GM12878 (cell line): ENCODE measurements at regions not wholly inside any gene's neighbourhood (a gene's known extent, or its start where the extent isn't known, plus 50 kb on each side); places are given as distances from the start of the nearest gene placed in this dataset.

Source experiments
- ATAC-seq: fragments of 200-7000 bp; cut with Tn5 transposase; 3 replicates; pipeline ENCODE4 v1.9.1; 2020; ENCODE audit warnings: mild to moderate bottlenecking, moderate library complexity
- BruUV-seq: library from RNA; stranded (reverse); fragments of 400-500 nt; replicated peaks from 2 replicates; lab custom pipeline; 2021; lab: Mats Ljungman, UMichigan
- CTCF ChIA-PET: fragments of 300-600 bp; sonication (Branson Sonifier 250); formaldehyde crosslinking; extraction: SDS; loops from one replicate; lab custom pipeline; 2021; ENCODE audit warnings: inconsistent platforms; lab: Yijun Ruan, JAX
- POLR2A ChIA-PET: fragments of 350-600 bp; formaldehyde crosslinking; extraction: SDS; loops from one replicate; lab custom pipeline; 2021; ENCODE audit warnings: inconsistent platforms; lab: Charles Lee
- RAD21 ChIA-PET: fragments of 300-600 bp; sonication (Branson Sonifier 250); formaldehyde crosslinking; loops from one replicate; lab custom pipeline; 2023; ENCODE audit warnings: antibody characterized with exemption; ENCODE audit not compliant: unreplicated experiment; lab: Charles Lee
- SMC1A ChIA-PET: fragments of 300-600 bp; sonication (Branson Sonifier 250); formaldehyde crosslinking; loops from one replicate; lab custom pipeline; 2023; ENCODE audit not compliant: unreplicated experiment, uncharacterized antibody; lab: Charles Lee
- DNase-seq: peaks from one replicate; pipeline ENCODE4 v3.0.0-alpha.2; 2011; ENCODE audit warnings: low read depth, low spot score
- FAIRE-seq: peaks from 3 replicates; lab custom pipeline; 2011; peaks lifted over from hg19 to GRCh38; lab: Jason Lieb, UNC
- H2AFZ ChIP-seq: 2 replicates; pipeline ENCODE4 v1.6.0; 2011; ENCODE audit warnings: low read depth, low read length, control low read depth; ENCODE audit not compliant: control insufficient read depth
- H3K27ac ChIP-seq: 2 replicates; pipeline ENCODE4 v1.5.1; 2011; ENCODE audit warnings: control low read depth; ENCODE audit not compliant: control insufficient read depth, insufficient read depth
- H3K27me3 ChIP-seq, 2 experiments: replicated peaks in 1 of 2; 2 replicates each; pipeline versions ENCODE4 v1.6.0 to v1.6.1; 2011; ENCODE audit warnings: low read length in 1 of 2; ENCODE audit not compliant: control insufficient read depth in 2 of 2, insufficient read depth in 2 of 2
- H3K36me3 ChIP-seq, 2 experiments: 2 replicates each; pipeline ENCODE4 v1.5.1; 2011; ENCODE audit warnings: low read length in 1 of 2; ENCODE audit not compliant: control insufficient read depth in 2 of 2, insufficient read depth in 2 of 2
- H3K4me1 ChIP-seq: 2 replicates; pipeline ENCODE4 v1.6.1; 2011; ENCODE audit warnings: mild to moderate bottlenecking, low read length, moderate library complexity, mixed read lengths; ENCODE audit not compliant: control insufficient read depth, insufficient read depth
- H3K4me2 ChIP-seq: 2 replicates; pipeline ENCODE4 v1.6.0; 2011; ENCODE audit warnings: control low read depth; ENCODE audit not compliant: control insufficient read depth, insufficient read depth
- H3K4me3 ChIP-seq: fragments of 200-600 bp; sonication (generic); 2 replicates; pipeline ENCODE4 v1.5.1; 2016
- H3K79me2 ChIP-seq: 2 replicates; pipeline ENCODE4 v1.6.0; 2011; ENCODE audit warnings: low read length; ENCODE audit not compliant: control insufficient read depth, insufficient read depth
- H3K9ac ChIP-seq: 2 replicates; pipeline ENCODE4 v1.8.0; 2011; ENCODE audit warnings: low read length, control low read depth, mixed read lengths; ENCODE audit not compliant: control insufficient read depth, insufficient read depth
- H3K9me3 ChIP-seq: replicated peaks from 3 replicates; pipeline ENCODE4 v1.5.1; 2011; ENCODE audit warnings: mild to moderate bottlenecking, low read length; ENCODE audit not compliant: control insufficient read depth, insufficient read depth
- H4K20me1 ChIP-seq: 2 replicates; pipeline ENCODE4 v1.6.0; 2011; ENCODE audit not compliant: control insufficient read depth, insufficient read depth
- CREB1 ChIP-seq: IDR thresholded peaks from 2 replicates; pipeline ENCODE4 v1.6.1; 2012; ENCODE audit warnings: low read depth, mild to moderate bottlenecking, inconsistent platforms
- IRF3 ChIP-seq: fragments of 450-650 bp; IDR thresholded peaks from 2 replicates; pipeline ENCODE4 v1.6.1; 2014; ENCODE audit warnings: mild to moderate bottlenecking
- JUND ChIP-seq: IDR thresholded peaks from 2 replicates; pipeline ENCODE4 v1.6.1; 2012; ENCODE audit warnings: low read depth, mild to moderate bottlenecking, low read length, improper control_type of control experiment, moderate library complexity
- PAX5 ChIP-seq: IDR thresholded peaks from 2 replicates; pipeline ENCODE4 v1.6.1; 2011; ENCODE audit warnings: low read depth, low read length, borderline replicate concordance
- RUNX3 ChIP-seq: IDR thresholded peaks from 2 replicates; pipeline ENCODE4 v1.6.1; 2012; ENCODE audit warnings: low read length, inconsistent platforms
- SP1 ChIP-seq: IDR thresholded peaks from one replicate; pipeline ENCODE4 v1.6.1; 2011; ENCODE audit warnings: low read depth, low read length
- SPI1 ChIP-seq: IDR thresholded peaks from 2 replicates; pipeline ENCODE4 v1.6.1; 2011; ENCODE audit warnings: low read depth, mild to moderate bottlenecking, low read length, moderate library complexity, borderline replicate concordance; ENCODE audit not compliant: insufficient read depth
- TCF12 ChIP-seq: IDR thresholded peaks from 2 replicates; pipeline ENCODE4 v1.6.1; 2011; ENCODE audit warnings: low read depth, mild to moderate bottlenecking, low read length
- USF1 ChIP-seq: IDR thresholded peaks from 2 replicates; pipeline ENCODE4 v1.6.1; 2011; ENCODE audit warnings: borderline replicate concordance, low read depth, mild to moderate bottlenecking, moderate library complexity, mixed read lengths, low read length; ENCODE audit not compliant: insufficient read depth; ENCODE audit errors: extremely low read length
- WGBS: methylation state at CpG from one replicate; pipeline ENCODE4 v1.1.6; 2016; ENCODE audit warnings: low lambda C conversion rate; ENCODE audit not compliant: insufficient replicate concordance, insufficient coverage; ENCODE audit errors: missing lambda C conversion rate; 5-methylcytosine and 5-hydroxymethylcytosine counted together
- in situ Hi-C: fragments of 300-500 bp; cut with MboI; formaldehyde crosslinking; loops from 9 replicates; pipeline ENCODE4 v1.14.3; 2018; ENCODE audit warnings: mixed read lengths
- intact Hi-C: fragments of 100-400 bp; cut with micrococcal nuclease; formaldehyde crosslinking; loops from one replicate; pipeline ENCODE4 v1.14.2; 2022; ENCODE audit not compliant: unreplicated experiment
- TF ChIP-seq, protein P1 (sequence below): fragments of 450-650 bp; formaldehyde crosslinking; IDR thresholded peaks from 2 replicates; pipeline ENCODE4 v1.5.0; 2022; ENCODE audit warnings: mild to moderate bottlenecking, missing genetic modification characterization

- H3K27ac ChIP-seq = no peak overlapping the region
- no peaks in the 10 kb centered on the region for H4K20me1 ChIP-seq
- no peaks in the 10 kb centered on the region; the same call in 2 of the 3 replicates for H3K9me3 ChIP-seq
- H3K36me3 ChIP-seq = no peaks in the 10 kb centered on the region
- intact Hi-C loops = no loop called here
- H2AFZ ChIP-seq = no peak overlapping the region
- no peaks in the 10 kb centered on the region for H3K27me3 ChIP-seq
- no peak overlapping the region for H3K9ac ChIP-seq
- SMC1A ChIA-PET = no interaction called here
- DNase-seq (no peak), FAIRE-seq (no peak), ATAC-seq (no peak)
- CTCF ChIA-PET = no interaction called here
- H3K4me2 ChIP-seq = no peak overlapping the region
- H3K4me3 ChIP-seq = no peak overlapping the region
- POLR2A ChIA-PET = no interaction called here
- in situ Hi-C loops = no loop called here
- H3K4me1 ChIP-seq = peaks cover 30% of the 10 kb centered on the region
- BruUV-seq = no TSS peak
- WGBS = 69% methylated on average over 6 of the region's 6 CpGs
- H3K79me2 ChIP-seq = no peaks in the 10 kb centered on the region
- RAD21 ChIA-PET = no interaction called here
- no peak for TF ChIP-seq JUND
- TF ChIP-seq TCF12 = no peak
- TF ChIP-seq IRF3 = no peak
- no peak for TF ChIP-seq PAX5
- no peak for TF ChIP-seq SP1
- TF ChIP-seq, all 136 proteins: peak for 0
These were observed 174.5 kb upstream of the RUNX1 start for GRCh38 chr21:35223480-35224156.

DNA sequence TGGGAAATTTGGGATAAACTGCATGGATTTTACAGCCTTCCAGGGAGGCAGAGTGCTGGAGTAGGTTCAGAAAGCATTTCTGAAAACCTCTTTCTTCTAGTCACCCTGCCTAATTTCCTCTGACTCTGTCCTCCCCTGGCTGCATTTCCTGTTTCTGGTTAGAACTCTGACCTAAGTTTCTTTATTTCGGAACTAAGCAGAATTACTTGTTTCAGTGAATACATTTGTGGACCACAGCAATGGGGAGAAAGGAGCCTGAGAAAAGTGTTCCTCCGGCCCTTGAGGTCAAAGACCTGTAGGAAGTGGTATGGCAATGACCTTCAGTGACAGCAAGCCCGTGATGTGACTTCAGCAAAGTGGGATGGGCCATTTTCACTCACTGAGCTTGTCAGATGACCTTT is 173.4 kb upstream of the RUNX1 start:
- 1% methylated on average over 3 of the region's 3 CpGs for WGBS
- ATAC-seq (peak; percentile 21; the same call in 2 of the 3 replicates), FAIRE-seq (peak; percentile 31), DNase-seq (peak; percentile 19)
- Histone ChIP-seq H3K4me1 (peaks cover 25% of the 10 kb centered on the region), H3K27me3 (no peaks in the 10 kb centered on the region), H3K4me2 (peak overlapping the region; percentile 62), H4K20me1 (no peaks in the 10 kb centered on the region), H3K9me3 (no peaks in the 10 kb centered on the region; the same call in 2 of the 3 replicates), H2AFZ (no peak overlapping the region; the same call in 1 of the 2 replicates), H3K4me3 (no peak overlapping the region), H3K27ac (no peak overlapping the region), H3K36me3 (no peaks in the 10 kb centered on the region), H3K9ac (no peak overlapping the region), H3K79me2 (no peaks in the 10 kb centered on the region)
- ChIA-PET CTCF (no interaction called here), SMC1A (no interaction called here), POLR2A (no interaction called here), RAD21 (interaction anchor here (0.7 kb wide), 1 partner anchor 311 kb away, joined by 5 read pairs; no protein-coding TSS in a partner anchor)
- no TSS peak for BruUV-seq
- TF ChIP-seq CREB1 = peak; percentile 33; the same call in 1 of the 2 replicates
- TF ChIP-seq SPI1 = peak; percentile 43; the same call in 1 of the 2 replicates
- peak; percentile 67 for TF ChIP-seq RUNX3
- TF ChIP-seq, protein P1, sequence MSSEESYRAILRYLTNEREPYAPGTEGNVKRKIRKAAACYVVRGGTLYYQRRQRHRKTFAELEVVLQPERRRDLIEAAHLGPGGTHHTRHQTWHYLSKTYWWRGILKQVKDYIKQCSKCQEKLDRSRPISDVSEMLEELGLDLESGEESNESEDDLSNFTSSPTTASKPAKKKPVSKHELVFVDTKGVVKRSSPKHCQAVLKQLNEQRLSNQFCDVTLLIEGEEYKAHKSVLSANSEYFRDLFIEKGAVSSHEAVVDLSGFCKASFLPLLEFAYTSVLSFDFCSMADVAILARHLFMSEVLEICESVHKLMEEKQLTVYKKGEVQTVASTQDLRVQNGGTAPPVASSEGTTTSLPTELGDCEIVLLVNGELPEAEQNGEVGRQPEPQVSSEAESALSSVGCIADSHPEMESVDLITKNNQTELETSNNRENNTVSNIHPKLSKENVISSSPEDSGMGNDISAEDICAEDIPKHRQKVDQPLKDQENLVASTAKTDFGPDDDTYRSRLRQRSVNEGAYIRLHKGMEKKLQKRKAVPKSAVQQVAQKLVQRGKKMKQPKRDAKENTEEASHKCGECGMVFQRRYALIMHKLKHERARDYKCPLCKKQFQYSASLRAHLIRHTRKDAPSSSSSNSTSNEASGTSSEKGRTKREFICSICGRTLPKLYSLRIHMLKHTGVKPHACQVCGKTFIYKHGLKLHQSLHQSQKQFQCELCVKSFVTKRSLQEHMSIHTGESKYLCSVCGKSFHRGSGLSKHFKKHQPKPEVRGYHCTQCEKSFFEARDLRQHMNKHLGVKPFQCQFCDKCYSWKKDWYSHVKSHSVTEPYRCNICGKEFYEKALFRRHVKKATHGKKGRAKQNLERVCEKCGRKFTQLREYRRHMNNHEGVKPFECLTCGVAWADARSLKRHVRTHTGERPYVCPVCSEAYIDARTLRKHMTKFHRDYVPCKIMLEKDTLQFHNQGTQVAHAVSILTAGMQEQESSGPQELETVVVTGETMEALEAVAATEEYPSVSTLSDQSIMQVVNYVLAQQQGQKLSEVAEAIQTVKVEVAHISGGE (CRISPR knock-in tag) = no peak
- TF ChIP-seq USF1 = no peak
- in situ Hi-C loops = no loop called here
- intact Hi-C loops = no loop called here
